GM12878 (cell line): ENCODE measurements at regions not wholly inside any gene's neighbourhood (a gene's known extent, or its start where the extent isn't known, plus 50 kb on each side); places are given as distances from the start of the nearest gene placed in this dataset.

Experiments
- ATAC-seq: fragments of 200-7000 bp; cut with Tn5 transposase; 3 replicates; pipeline ENCODE4 v1.9.1; 2020; ENCODE audit warnings: mild to moderate bottlenecking, moderate library complexity
- BruUV-seq: library from RNA; stranded (reverse); fragments of 400-500 nt; replicated peaks from 2 replicates; lab custom pipeline; 2021; lab: Mats Ljungman, UMichigan
- CTCF ChIA-PET: fragments of 300-600 bp; sonication (Branson Sonifier 250); formaldehyde crosslinking; extraction: SDS; loops from one replicate; lab custom pipeline; 2021; ENCODE audit warnings: inconsistent platforms; lab: Yijun Ruan, JAX
- POLR2A ChIA-PET: fragments of 350-600 bp; formaldehyde crosslinking; extraction: SDS; loops from one replicate; lab custom pipeline; 2021; ENCODE audit warnings: inconsistent platforms; lab: Charles Lee
- RAD21 ChIA-PET: fragments of 300-600 bp; sonication (Branson Sonifier 250); formaldehyde crosslinking; loops from one replicate; lab custom pipeline; 2023; ENCODE audit warnings: antibody characterized with exemption; ENCODE audit not compliant: unreplicated experiment; lab: Charles Lee
- SMC1A ChIA-PET: fragments of 300-600 bp; sonication (Branson Sonifier 250); formaldehyde crosslinking; loops from one replicate; lab custom pipeline; 2023; ENCODE audit not compliant: unreplicated experiment, uncharacterized antibody; lab: Charles Lee
- DNase-seq: peaks from one replicate; pipeline ENCODE4 v3.0.0-alpha.2; 2011; ENCODE audit warnings: low read depth, low spot score
- FAIRE-seq: peaks from 3 replicates; lab custom pipeline; 2011; peaks lifted over from hg19 to GRCh38; lab: Jason Lieb, UNC
- H2AFZ ChIP-seq: 2 replicates; pipeline ENCODE4 v1.6.0; 2011; ENCODE audit warnings: low read depth, low read length, control low read depth; ENCODE audit not compliant: control insufficient read depth
- H3K27ac ChIP-seq: 2 replicates; pipeline ENCODE4 v1.5.1; 2011; ENCODE audit warnings: control low read depth; ENCODE audit not compliant: control insufficient read depth, insufficient read depth
- H3K27me3 ChIP-seq, 2 experiments: replicated peaks in 1 of 2; 2 replicates each; pipeline versions ENCODE4 v1.6.0 to v1.6.1; 2011; ENCODE audit warnings: low read length in 1 of 2; ENCODE audit not compliant: control insufficient read depth in 2 of 2, insufficient read depth in 2 of 2
- H3K36me3 ChIP-seq, 2 experiments: 2 replicates each; pipeline ENCODE4 v1.5.1; 2011; ENCODE audit warnings: low read length in 1 of 2; ENCODE audit not compliant: control insufficient read depth in 2 of 2, insufficient read depth in 2 of 2
- H3K4me1 ChIP-seq: 2 replicates; pipeline ENCODE4 v1.6.1; 2011; ENCODE audit warnings: mild to moderate bottlenecking, low read length, moderate library complexity, mixed read lengths; ENCODE audit not compliant: control insufficient read depth, insufficient read depth
- H3K4me2 ChIP-seq: 2 replicates; pipeline ENCODE4 v1.6.0; 2011; ENCODE audit warnings: control low read depth; ENCODE audit not compliant: control insufficient read depth, insufficient read depth
- H3K4me3 ChIP-seq: fragments of 200-600 bp; sonication (generic); 2 replicates; pipeline ENCODE4 v1.5.1; 2016
- H3K79me2 ChIP-seq: 2 replicates; pipeline ENCODE4 v1.6.0; 2011; ENCODE audit warnings: low read length; ENCODE audit not compliant: control insufficient read depth, insufficient read depth
- H3K9ac ChIP-seq: 2 replicates; pipeline ENCODE4 v1.8.0; 2011; ENCODE audit warnings: low read length, control low read depth, mixed read lengths; ENCODE audit not compliant: control insufficient read depth, insufficient read depth
- H3K9me3 ChIP-seq: replicated peaks from 3 replicates; pipeline ENCODE4 v1.5.1; 2011; ENCODE audit warnings: mild to moderate bottlenecking, low read length; ENCODE audit not compliant: control insufficient read depth, insufficient read depth
- H4K20me1 ChIP-seq: 2 replicates; pipeline ENCODE4 v1.6.0; 2011; ENCODE audit not compliant: control insufficient read depth, insufficient read depth
- ATF3 ChIP-seq: IDR thresholded peaks from 2 replicates; pipeline ENCODE4 v1.6.1; 2011; ENCODE audit warnings: low read depth, mild to moderate bottlenecking, low read length, moderate library complexity, borderline replicate concordance; ENCODE audit errors: extremely low read depth
- FOS ChIP-seq: IDR thresholded peaks from 3 replicates; pipeline ENCODE4 v1.6.1; 2011; ENCODE audit warnings: borderline replicate concordance; ENCODE audit not compliant: insufficient read length; ENCODE audit errors: extremely low read depth
- IRF4 ChIP-seq: IDR thresholded peaks from 2 replicates; pipeline ENCODE4 v1.6.1; 2011; ENCODE audit warnings: low read depth, low read length
- MYC ChIP-seq: IDR thresholded peaks from 2 replicates; pipeline ENCODE4 v1.6.1; 2011; ENCODE audit warnings: mild to moderate bottlenecking, low read length, moderate library complexity, inconsistent platforms; ENCODE audit not compliant: insufficient read depth, insufficient replicate concordance, insufficient read length, severe bottlenecking
- NFYA ChIP-seq: IDR thresholded peaks from 2 replicates; pipeline ENCODE4 v1.6.1; 2011; ENCODE audit warnings: low read depth, mild to moderate bottlenecking, low read length, improper control_type of control experiment, borderline replicate concordance
- NR2C2 ChIP-seq: IDR thresholded peaks from 2 replicates; pipeline ENCODE4 v1.6.1; 2011; ENCODE audit warnings: borderline replicate concordance, low read depth; ENCODE audit not compliant: control insufficient read depth, insufficient read length
- ZNF622 ChIP-seq: fragments of 450-650 bp; IDR thresholded peaks from 2 replicates; pipeline ENCODE4 v1.6.1; 2017; ENCODE audit warnings: mild to moderate bottlenecking, inconsistent platforms
- WGBS: methylation state at CpG from one replicate; pipeline ENCODE4 v1.1.6; 2016; ENCODE audit warnings: low lambda C conversion rate; ENCODE audit not compliant: insufficient replicate concordance, insufficient coverage; ENCODE audit errors: missing lambda C conversion rate; 5-methylcytosine and 5-hydroxymethylcytosine counted together
- in situ Hi-C: fragments of 300-500 bp; cut with MboI; formaldehyde crosslinking; loops from 9 replicates; pipeline ENCODE4 v1.14.3; 2018; ENCODE audit warnings: mixed read lengths
- intact Hi-C: fragments of 100-400 bp; cut with micrococcal nuclease; formaldehyde crosslinking; loops from one replicate; pipeline ENCODE4 v1.14.2; 2022; ENCODE audit not compliant: unreplicated experiment

GRCh38 chr6:166040292-166040691, 127.4 kb downstream of the TBXT start:
- CTCF ChIA-PET = interaction anchor here (1.5 kb wide), 1 partner anchor 17 kb away, joined by 4 read pairs; no protein-coding TSS in a partner anchor
- no peaks in the 10 kb centered on the region for H4K20me1 ChIP-seq
- no peak for DNase-seq
- H3K4me1 ChIP-seq = no peaks in the 10 kb centered on the region
- TF ChIP-seq MYC (no peak), NR2C2 (no peak), IRF4 (no peak), FOS (no peak), NFYA (no peak), ATF3 (no peak), ZNF622 (no peak)
- TF ChIP-seq, all 136 proteins: peak for 0
- ATAC-seq = no peak
- Histone ChIP-seq H2AFZ (no peak overlapping the region), H3K27ac (no peak overlapping the region), H3K4me2 (no peak overlapping the region), H3K9ac (no peak overlapping the region), H3K79me2 (no peaks in the 10 kb centered on the region), H3K9me3 (no peaks in the 10 kb centered on the region), H3K36me3 (no peaks in the 10 kb centered on the region), H3K4me3 (no peak overlapping the region), H3K27me3 (no peaks in the 10 kb centered on the region)
- POLR2A ChIA-PET = no interaction called here
- in situ Hi-C loops (no loop called here), intact Hi-C loops (no loop called here)
- WGBS = 2% methylated on average over 4 of the region's 4 CpGs
- SMC1A ChIA-PET = no interaction called here
- FAIRE-seq = no peak
- RAD21 ChIA-PET = no interaction called here
- BruUV-seq = no TSS peak
